Endodermal cell (in vitro differentiated cells): ENCODE measurements at regions not wholly inside any gene's neighbourhood (a gene's known extent, or its start where the extent isn't known, plus 50 kb on each side); places are given as distances from the start of the nearest gene placed in this dataset.

Experiments used
- DNase-seq: peaks from one replicate; pipeline ENCODE4 v3.0.0-alpha.2; 2017
- H3K27ac ChIP-seq: 2 replicates; pipeline ENCODE4 v1.5.1; 2013; ENCODE audit warnings: mild to moderate bottlenecking, low read depth, low read length, moderate library complexity
- H3K27me3 ChIP-seq: 2 replicates; pipeline ENCODE4 v1.6.1; 2013; ENCODE audit warnings: mild to moderate bottlenecking, low read length, moderate library complexity; ENCODE audit not compliant: insufficient read depth, control insufficient read depth, poor library complexity, severe bottlenecking
- H3K36me3 ChIP-seq: 2 replicates; pipeline ENCODE4 v1.7.0; 2013; ENCODE audit warnings: mild to moderate bottlenecking, low read length, moderate library complexity; ENCODE audit not compliant: control insufficient read depth, insufficient read depth
- H3K4me1 ChIP-seq: one replicate; pipeline ENCODE4 v1.7.0; 2013; ENCODE audit warnings: low read length; ENCODE audit not compliant: control insufficient read depth, insufficient read depth
- H3K4me3 ChIP-seq: 2 replicates; pipeline ENCODE4 v1.5.1; 2013; ENCODE audit warnings: mild to moderate bottlenecking, low read length, moderate library complexity
- H3K9ac ChIP-seq: 2 replicates; pipeline ENCODE4 v1.6.1; 2013; ENCODE audit warnings: mild to moderate bottlenecking, low read length, moderate library complexity; ENCODE audit not compliant: poor library complexity, severe bottlenecking; ENCODE audit errors: extremely low read depth
- H3K9me3 ChIP-seq: 2 replicates; pipeline ENCODE4 v1.6.1; 2013; ENCODE audit warnings: mild to moderate bottlenecking, low read length, moderate library complexity; ENCODE audit not compliant: control insufficient read depth
- H3K27ac Mint-ChIP-seq: 2 replicates; pipeline ENCODE4 v1.8.0; 2020; ENCODE audit warnings: mixed read lengths
- H3K27me3 Mint-ChIP-seq: 2 replicates; pipeline ENCODE4 v1.8.0; 2021; ENCODE audit warnings: mild to moderate bottlenecking, mixed read lengths; ENCODE audit not compliant: insufficient read depth
- H3K36me3 Mint-ChIP-seq: 2 replicates; pipeline ENCODE4 v1.8.0; 2020; ENCODE audit warnings: low read depth, mixed read lengths
- H3K4me1 Mint-ChIP-seq: 2 replicates; pipeline ENCODE4 v1.8.0; 2020; ENCODE audit warnings: mixed read lengths
- H3K4me3 Mint-ChIP-seq: 2 replicates; pipeline ENCODE4 v1.8.0; 2020; ENCODE audit warnings: mild to moderate bottlenecking, moderate library complexity, mixed read lengths
- H3K9me3 Mint-ChIP-seq: 2 replicates; pipeline ENCODE4 v1.8.0; 2020; ENCODE audit warnings: mild to moderate bottlenecking, mixed read lengths
- WGBS, 2 experiments: methylation state at CpG; one replicate each; pipeline versions ENCODE4 v1.1.5 to v1.1.7; 2013; ENCODE audit warnings: missing lambda C conversion rate in 2 of 2, mixed read lengths in 1 of 2; ENCODE audit not compliant: insufficient coverage in 1 of 2, insufficient read length in 1 of 2; 5-methylcytosine and 5-hydroxymethylcytosine counted together
- TF ChIP-seq, protein P1 (sequence below): fragments of 200-600 bp; sonication (generic); conservative IDR thresholded peaks from 2 replicates; pipeline ENCODE4 v1.5.0; 2021; ENCODE audit warnings: antibody characterized with exemption, mild to moderate bottlenecking

DNA sequence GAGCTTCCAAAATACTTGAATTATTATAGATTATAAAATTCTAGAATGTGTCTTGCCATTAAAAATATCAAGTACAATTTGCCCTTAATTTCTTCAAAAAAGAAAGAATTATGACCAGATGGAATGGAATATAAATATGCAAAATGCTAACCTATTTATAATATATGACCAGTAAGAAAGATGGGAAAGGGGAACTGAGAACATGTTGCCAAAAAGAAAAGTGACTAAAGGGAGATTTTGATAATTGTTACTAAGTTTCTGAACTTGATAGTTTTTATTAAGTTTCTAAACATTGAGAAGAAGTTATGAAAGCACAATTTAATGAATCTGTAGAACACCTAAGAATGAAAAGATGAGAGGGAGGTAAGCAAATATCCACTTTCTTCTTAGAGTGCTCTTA lies 188.4 kb upstream of the NR4A3 start:
- no peaks in the 10 kb centered on the region for H3K4me1 ChIP-seq
- no peaks in the 10 kb centered on the region for H3K36me3 ChIP-seq
- H3K9ac ChIP-seq, result no peak overlapping the region
- H3K27me3 Mint-ChIP-seq, result no peaks in the 10 kb centered on the region
- H3K27me3 ChIP-seq, result no peaks in the 10 kb centered on the region
- TF ChIP-seq, protein P1, sequence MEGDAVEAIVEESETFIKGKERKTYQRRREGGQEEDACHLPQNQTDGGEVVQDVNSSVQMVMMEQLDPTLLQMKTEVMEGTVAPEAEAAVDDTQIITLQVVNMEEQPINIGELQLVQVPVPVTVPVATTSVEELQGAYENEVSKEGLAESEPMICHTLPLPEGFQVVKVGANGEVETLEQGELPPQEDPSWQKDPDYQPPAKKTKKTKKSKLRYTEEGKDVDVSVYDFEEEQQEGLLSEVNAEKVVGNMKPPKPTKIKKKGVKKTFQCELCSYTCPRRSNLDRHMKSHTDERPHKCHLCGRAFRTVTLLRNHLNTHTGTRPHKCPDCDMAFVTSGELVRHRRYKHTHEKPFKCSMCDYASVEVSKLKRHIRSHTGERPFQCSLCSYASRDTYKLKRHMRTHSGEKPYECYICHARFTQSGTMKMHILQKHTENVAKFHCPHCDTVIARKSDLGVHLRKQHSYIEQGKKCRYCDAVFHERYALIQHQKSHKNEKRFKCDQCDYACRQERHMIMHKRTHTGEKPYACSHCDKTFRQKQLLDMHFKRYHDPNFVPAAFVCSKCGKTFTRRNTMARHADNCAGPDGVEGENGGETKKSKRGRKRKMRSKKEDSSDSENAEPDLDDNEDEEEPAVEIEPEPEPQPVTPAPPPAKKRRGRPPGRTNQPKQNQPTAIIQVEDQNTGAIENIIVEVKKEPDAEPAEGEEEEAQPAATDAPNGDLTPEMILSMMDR, result no peak
- H3K36me3 Mint-ChIP-seq, result no peaks in the 10 kb centered on the region
- DNase-seq, result no peak
- H3K4me1 Mint-ChIP-seq, result no peaks in the 10 kb centered on the region
- no peak overlapping the region for H3K27ac ChIP-seq
- H3K4me3 ChIP-seq, result no peak overlapping the region
- H3K27ac Mint-ChIP-seq, result no peak overlapping the region
- H3K9me3 ChIP-seq, result no peaks in the 10 kb centered on the region
- no peak overlapping the region for H3K4me3 Mint-ChIP-seq
- H3K9me3 Mint-ChIP-seq, result no peaks in the 10 kb centered on the region

DNA sequence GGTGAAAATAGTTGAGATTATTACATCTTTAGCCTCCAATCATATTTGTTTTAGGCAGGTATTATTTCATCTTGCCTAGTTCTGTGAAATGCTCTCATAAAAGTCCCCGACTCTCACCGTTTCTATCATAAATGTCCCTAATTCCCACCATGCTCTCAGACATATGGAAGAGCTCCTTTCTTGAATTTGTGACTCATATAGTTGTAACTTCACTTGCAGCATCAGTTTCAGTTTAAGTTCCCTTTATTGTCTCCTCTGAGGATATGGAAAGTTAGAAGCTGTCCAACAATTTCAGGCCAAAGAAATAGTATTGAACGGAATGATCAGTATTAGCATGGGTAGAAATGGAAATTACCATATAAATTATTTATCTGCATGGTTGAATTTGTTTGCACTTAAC lies 187.5 kb upstream of the NR4A3 start:
- H3K27ac ChIP-seq, result no peak overlapping the region
- H3K4me1 ChIP-seq, result no peaks in the 10 kb centered on the region
- no peaks in the 10 kb centered on the region for H3K36me3 Mint-ChIP-seq
- no peak overlapping the region for H3K4me3 Mint-ChIP-seq
- DNase-seq, result no peak
- no peak overlapping the region for H3K4me3 ChIP-seq
- H3K27me3 ChIP-seq, result no peaks in the 10 kb centered on the region
- WGBS, 2 experiments, result 84 to 91% methylated on average over 2 to 3 of the region's 3 CpGs
- H3K9me3 Mint-ChIP-seq, result no peaks in the 10 kb centered on the region
- H3K27ac Mint-ChIP-seq, result no peak overlapping the region
- no peaks in the 10 kb centered on the region for H3K27me3 Mint-ChIP-seq
- no peak overlapping the region for H3K9ac ChIP-seq
- TF ChIP-seq, protein P1, result no peak
- H3K9me3 ChIP-seq, result no peaks in the 10 kb centered on the region
- no peaks in the 10 kb centered on the region for H3K4me1 Mint-ChIP-seq
- H3K36me3 ChIP-seq, result no peaks in the 10 kb centered on the region

DNA sequence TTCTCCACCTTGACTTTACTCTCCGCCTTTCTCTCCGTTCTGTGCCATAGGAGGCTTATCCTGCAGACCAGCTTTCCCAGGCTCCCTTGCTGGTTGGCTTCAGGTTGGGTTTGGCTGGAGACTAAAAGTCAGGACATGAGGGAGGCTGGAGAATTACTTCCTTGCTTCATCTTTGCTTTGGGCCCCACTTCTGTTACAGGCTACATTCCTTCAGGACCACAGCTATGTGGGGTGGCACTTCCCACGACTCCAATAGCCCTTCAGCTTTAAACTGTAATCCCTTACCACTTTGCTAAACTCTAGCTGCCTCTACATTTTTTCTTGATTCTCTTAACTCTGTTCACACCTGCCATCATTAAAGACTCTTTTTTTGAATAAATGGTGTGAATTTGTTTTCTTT lies 186.7 kb upstream of the NR4A3 start:
- no peak for DNase-seq
- H3K9me3 Mint-ChIP-seq, result no peaks in the 10 kb centered on the region
- no peak overlapping the region for H3K27ac ChIP-seq
- H3K4me3 Mint-ChIP-seq, result no peak overlapping the region
- no peak overlapping the region for H3K27ac Mint-ChIP-seq
- 67 to 94% methylated on average over 1 to 3 of the region's 3 CpGs for WGBS, 2 experiments
- H3K9ac ChIP-seq, result no peak overlapping the region
- H3K27me3 ChIP-seq, result no peaks in the 10 kb centered on the region
- H3K9me3 ChIP-seq, result no peaks in the 10 kb centered on the region
- H3K27me3 Mint-ChIP-seq, result no peaks in the 10 kb centered on the region
- H3K36me3 Mint-ChIP-seq, result no peaks in the 10 kb centered on the region
- H3K4me1 Mint-ChIP-seq, result no peaks in the 10 kb centered on the region
- H3K4me3 ChIP-seq, result no peak overlapping the region
- H3K36me3 ChIP-seq, result no peaks in the 10 kb centered on the region
- TF ChIP-seq, protein P1, result no peak
- no peaks in the 10 kb centered on the region for H3K4me1 ChIP-seq
